K562 (cell line): ENCODE measurements at regions not wholly inside any gene's neighbourhood (a gene's known extent, or its start where the extent isn't known, plus 50 kb on each side); places are given as distances from the start of the nearest gene placed in this dataset.

Experiments
- ATAC-seq: fragments of 200-7000 bp; cut with Tn5 transposase; 3 replicates; pipeline ENCODE4 v1.9.1; 2020; ENCODE audit warnings: moderate library complexity
- BruUV-seq: library from RNA; stranded (reverse); fragments of 400-500 nt; replicated peaks from 2 replicates; lab custom pipeline; 2021; lab: Mats Ljungman, UMichigan
- CTCF ChIA-PET: fragments of 300-600 bp; formaldehyde crosslinking; extraction: SDS; loops from one replicate; lab custom pipeline; 2021; ENCODE audit warnings: low intra/inter-chr PET ratio; lab: Yijun Ruan, JAX
- POLR2A ChIA-PET: fragments of 300-600, 350-650 bp; sonication (Branson Sonifier 250); formaldehyde crosslinking; extraction: SDS; loops from one replicate; lab custom pipeline; 2021; ENCODE audit warnings: antibody characterized with exemption, inconsistent platforms; lab: Yijun Ruan, JAX
- DNase-seq, 4 experiments: peaks; one replicate each; pipeline versions ENCODE4 v3.0.0 to v3.0.0-alpha.2; 2011 to 2018; ENCODE audit warnings: low spot score in 3 of 4, mixed read lengths in 3 of 4; ENCODE audit errors: extremely low read depth in 1 of 4
- FAIRE-seq: peaks from 2 replicates; lab custom pipeline; 2011; peaks lifted over from hg19 to GRCh38; lab: Jason Lieb, UNC
- H2AFZ ChIP-seq: 2 replicates; pipeline ENCODE4 v1.6.0; 2011; ENCODE audit warnings: low read depth, low read length, control low read depth, inconsistent platforms
- H3K27ac ChIP-seq: fragments of 200-600 bp; 3 replicates; pipeline ENCODE4 v1.8.0; 2011; ENCODE audit warnings: low read depth, mild to moderate bottlenecking, control low read depth, inconsistent platforms, low read length, moderate library complexity, mixed read lengths; ENCODE audit errors: extremely low read depth
- H3K27me3 ChIP-seq, 2 experiments: fragments of 300-600 bp in 1 of 2; 2 replicates in 1 of 2; 3 replicates in 1 of 2; pipeline versions ENCODE4 v1.6.0 to v1.8.0; 2011; ENCODE audit warnings: inconsistent platforms in 2 of 2, low read length in 2 of 2, mild to moderate bottlenecking in 1 of 2, mixed read lengths in 1 of 2, moderate library complexity in 1 of 2; ENCODE audit not compliant: control insufficient read depth in 2 of 2, insufficient read depth in 2 of 2
- H3K36me3 ChIP-seq: fragments of 300-600 bp; 3 replicates; pipeline ENCODE4 v1.8.0; 2011; ENCODE audit warnings: mild to moderate bottlenecking, low read length, inconsistent platforms; ENCODE audit not compliant: control insufficient read depth, insufficient read depth
- H3K4me1 ChIP-seq, 2 experiments: fragments of 200-600 bp in 1 of 2; replicated peaks in 1 of 2; 2 replicates in 1 of 2; 3 replicates in 1 of 2; pipeline versions ENCODE4 v1.5.1 to v1.8.0; 2011; ENCODE audit warnings: inconsistent platforms in 2 of 2, low read length in 2 of 2, mild to moderate bottlenecking in 1 of 2, mixed read lengths in 1 of 2, moderate library complexity in 1 of 2; ENCODE audit not compliant: control insufficient read depth in 2 of 2, insufficient read depth in 2 of 2
- H3K4me2 ChIP-seq: 2 replicates; pipeline ENCODE4 v1.6.1; 2011; ENCODE audit warnings: low read length, control low read depth, inconsistent platforms, mixed read lengths; ENCODE audit not compliant: insufficient read depth
- H3K4me3 ChIP-seq: fragments of 200-600 bp; sonication (generic), shearing (Covaris generic); 2 replicates; pipeline ENCODE4 v1.5.1; 2016; ENCODE audit warnings: control low read depth, inconsistent platforms
- H3K79me2 ChIP-seq: fragments of 200-600 bp; 3 replicates; pipeline ENCODE4 v1.8.0; 2011; ENCODE audit warnings: low read length, inconsistent platforms; ENCODE audit not compliant: control insufficient read depth, insufficient read depth
- H3K9ac ChIP-seq, 2 experiments: 2 replicates each; pipeline versions ENCODE4 v1.6.0 to v1.6.1; 2011; ENCODE audit warnings: low read depth in 2 of 2, low read length in 2 of 2, control low read depth in 1 of 2, inconsistent platforms in 1 of 2, mild to moderate bottlenecking in 1 of 2, mixed read lengths in 1 of 2; ENCODE audit not compliant: insufficient read depth in 1 of 2
- H3K9me1 ChIP-seq: one replicate; pipeline ENCODE4 v1.6.0; 2011; ENCODE audit warnings: inconsistent platforms, mild to moderate bottlenecking, low read length, moderate library complexity; ENCODE audit not compliant: control insufficient read depth, insufficient read depth
- H3K9me3 ChIP-seq: replicated peaks from 2 replicates; pipeline ENCODE4 v1.5.1; 2011; ENCODE audit warnings: low read depth, low read length, inconsistent platforms; ENCODE audit not compliant: control insufficient read depth, insufficient read depth
- H4K20me1 ChIP-seq: replicated peaks from 2 replicates; pipeline ENCODE4 v1.6.1; 2011; ENCODE audit warnings: low read length, inconsistent platforms, mixed read lengths; ENCODE audit not compliant: control insufficient read depth, insufficient read depth
- KDM2B ChIP-seq: fragments of 250-450 bp; sonication (Bioruptor Pico); IDR thresholded peaks from 2 replicates; pipeline ENCODE4 v1.8.0; 2021; ENCODE audit warnings: mild to moderate bottlenecking, moderate library complexity
- SAP30 ChIP-seq: fragments of 200-600 bp; sonication (generic); IDR thresholded peaks from 2 replicates; pipeline ENCODE4 v1.6.1; 2012; ENCODE audit warnings: borderline replicate concordance, low read depth, mild to moderate bottlenecking, moderate library complexity, low read length, control low read depth, inconsistent platforms; ENCODE audit not compliant: insufficient read depth, poor library complexity, severe bottlenecking
- ZBTB1 ChIP-seq: sonication (generic); formaldehyde crosslinking; IDR thresholded peaks from 2 replicates; pipeline ENCODE4 v1.8.1; 2023; ENCODE audit warnings: missing genetic modification reagents, low read depth, mild to moderate bottlenecking, borderline replicate concordance
- ZNF695 ChIP-seq: fragments of 450-650 bp; formaldehyde crosslinking; IDR thresholded peaks from 2 replicates; pipeline ENCODE4 v1.4.0; 2020; ENCODE audit warnings: mild to moderate bottlenecking, moderate library complexity
- in situ Hi-C: fragments of 300-500 bp; cut with MboI; formaldehyde crosslinking; loops from 4 replicates; pipeline ENCODE4 v1.15.0; 2018; ENCODE audit warnings: inconsistent platforms, mixed read lengths
- intact Hi-C: fragments of 100-400 bp; cut with micrococcal nuclease; formaldehyde crosslinking; loops from 2 replicates; pipeline ENCODE4 v1.14.2; 2022
- TF ChIP-seq, protein P1 (sequence below): fragments of 450-650 bp; formaldehyde crosslinking; IDR thresholded peaks from 2 replicates; pipeline ENCODE4 v1.4.0; 2020; ENCODE audit warnings: mild to moderate bottlenecking
- TF ChIP-seq, protein P2 (sequence below): sonication (generic); formaldehyde crosslinking; IDR thresholded peaks from 2 replicates; pipeline ENCODE4 v1.8.0; 2022; ENCODE audit warnings: missing genetic modification reagents, mild to moderate bottlenecking, moderate library complexity, borderline replicate concordance
- TF ChIP-seq, protein P3 (sequence below): sonication (generic); formaldehyde crosslinking; IDR thresholded peaks from 2 replicates; pipeline ENCODE4 v1.8.0; 2023; ENCODE audit warnings: mild to moderate bottlenecking, missing genetic modification reagents

DNA sequence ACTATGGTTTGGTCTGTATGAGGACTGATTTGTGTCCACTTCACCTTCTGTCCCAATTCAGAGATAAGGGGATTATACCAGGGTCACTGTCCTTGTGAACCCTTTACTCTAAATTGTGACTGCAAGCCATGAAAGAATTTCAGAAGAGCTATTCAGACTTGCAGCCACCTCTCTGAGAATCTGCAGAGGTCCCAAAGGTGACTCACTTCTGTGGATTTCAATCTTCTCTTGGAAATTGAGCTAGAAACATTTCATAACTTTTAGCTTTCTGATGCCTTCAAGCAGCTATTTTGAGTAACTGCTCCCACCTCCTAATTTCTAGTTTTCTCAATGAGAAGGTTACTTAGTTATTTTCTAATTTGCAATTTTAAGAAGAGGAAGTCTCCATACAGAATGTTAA, 1242.4 kb upstream of the ACVR2A start:
- Histone ChIP-seq H3K9me1 (no peaks in the 10 kb centered on the region), H3K79me2 (no peaks in the 10 kb centered on the region), H3K4me3 (no peak overlapping the region), H3K36me3 (no peaks in the 10 kb centered on the region), H2AFZ (no peak overlapping the region), H3K27ac (no peak overlapping the region), H3K4me2 (no peak overlapping the region), H3K4me1 (no peaks in the 10 kb centered on the region), H3K9ac (no peak overlapping the region), H3K9me3 (no peaks in the 10 kb centered on the region), H3K27me3 (no peaks in the 10 kb centered on the region), H4K20me1 (no peaks in the 10 kb centered on the region)
- no TSS peak for BruUV-seq
- FAIRE-seq (no peak), ATAC-seq (no peak), DNase-seq (no peak)
- TF ChIP-seq KDM2B (CRISPR knock-in tag) (no peak), SAP30 (no peak), ZBTB1 (CRISPR knock-in tag) (no peak), ZNF695 (no peak)
- TF ChIP-seq, protein P1, sequence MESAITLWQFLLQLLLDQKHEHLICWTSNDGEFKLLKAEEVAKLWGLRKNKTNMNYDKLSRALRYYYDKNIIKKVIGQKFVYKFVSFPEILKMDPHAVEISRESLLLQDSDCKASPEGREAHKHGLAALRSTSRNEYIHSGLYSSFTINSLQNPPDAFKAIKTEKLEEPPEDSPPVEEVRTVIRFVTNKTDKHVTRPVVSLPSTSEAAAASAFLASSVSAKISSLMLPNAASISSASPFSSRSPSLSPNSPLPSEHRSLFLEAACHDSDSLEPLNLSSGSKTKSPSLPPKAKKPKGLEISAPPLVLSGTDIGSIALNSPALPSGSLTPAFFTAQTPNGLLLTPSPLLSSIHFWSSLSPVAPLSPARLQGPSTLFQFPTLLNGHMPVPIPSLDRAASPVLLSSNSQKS (CRISPR knock-in tag) = no peak
- TF ChIP-seq, protein P2, sequence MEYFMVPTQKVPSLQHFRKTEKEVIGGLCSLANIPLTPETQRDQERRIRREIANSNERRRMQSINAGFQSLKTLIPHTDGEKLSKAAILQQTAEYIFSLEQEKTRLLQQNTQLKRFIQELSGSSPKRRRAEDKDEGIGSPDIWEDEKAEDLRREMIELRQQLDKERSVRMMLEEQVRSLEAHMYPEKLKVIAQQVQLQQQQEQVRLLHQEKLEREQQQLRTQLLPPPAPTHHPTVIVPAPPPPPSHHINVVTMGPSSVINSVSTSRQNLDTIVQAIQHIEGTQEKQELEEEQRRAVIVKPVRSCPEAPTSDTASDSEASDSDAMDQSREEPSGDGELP (CRISPR knock-in tag) = no peak
- TF ChIP-seq, protein P3, sequence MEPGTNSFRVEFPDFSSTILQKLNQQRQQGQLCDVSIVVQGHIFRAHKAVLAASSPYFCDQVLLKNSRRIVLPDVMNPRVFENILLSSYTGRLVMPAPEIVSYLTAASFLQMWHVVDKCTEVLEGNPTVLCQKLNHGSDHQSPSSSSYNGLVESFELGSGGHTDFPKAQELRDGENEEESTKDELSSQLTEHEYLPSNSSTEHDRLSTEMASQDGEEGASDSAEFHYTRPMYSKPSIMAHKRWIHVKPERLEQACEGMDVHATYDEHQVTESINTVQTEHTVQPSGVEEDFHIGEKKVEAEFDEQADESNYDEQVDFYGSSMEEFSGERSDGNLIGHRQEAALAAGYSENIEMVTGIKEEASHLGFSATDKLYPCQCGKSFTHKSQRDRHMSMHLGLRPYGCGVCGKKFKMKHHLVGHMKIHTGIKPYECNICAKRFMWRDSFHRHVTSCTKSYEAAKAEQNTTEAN = no peak
- CTCF ChIA-PET = no interaction called here
- POLR2A ChIA-PET = interaction anchor here (1.1 kb wide), 1 partner anchor 14 kb away, joined by 3 read pairs; no protein-coding TSS in a partner anchor
- intact Hi-C loops (no loop called here), in situ Hi-C loops (no loop called here)
